Prostate gland (tissue), 2 donors: ENCODE measurements at regions not wholly inside any gene's neighbourhood (a gene's known extent, or its start where the extent isn't known, plus 50 kb on each side); places are given as distances from the start of the nearest gene placed in this dataset.

Experiments used
- DNase-seq: peaks from one replicate; pipeline ENCODE4 v3.0.0-alpha.2; 2019; ENCODE audit warnings: low spot score
- H3K27ac ChIP-seq, 2 donors: fragments of 200-600 bp; sonication (generic); 2 replicates each; pipeline ENCODE4 v1.5.1; 2017 to 2019
- H3K27me3 ChIP-seq: fragments of 200-600 bp; sonication (generic); replicated peaks from 2 replicates; pipeline ENCODE4 v1.5.1; 2019; ENCODE audit not compliant: insufficient read depth
- H3K36me3 ChIP-seq, 2 donors: fragments of 200-600 bp; sonication (generic); 1 replicate in 1 of 2; 2 replicates in 1 of 2; pipeline versions ENCODE4 v1.5.1 to v1.8.1; 2017 to 2019
- H3K4me1 ChIP-seq: fragments of 200-600 bp; sonication (generic); replicated peaks from 2 replicates; pipeline ENCODE4 v1.5.1; 2019
- H3K4me3 ChIP-seq, 2 donors: fragments of 200-600 bp; sonication (generic); 2 replicates each; pipeline ENCODE4 v1.5.1; 2017 to 2019
- H3K9me3 ChIP-seq: fragments of 200-600 bp; sonication (generic); 2 replicates; pipeline ENCODE4 v1.5.1; 2017
- POLR2A ChIP-seq: fragments of 450-650 bp; IDR thresholded peaks from one replicate; pipeline ENCODE4 v1.6.1; 2016; ENCODE audit warnings: antibody characterized with exemption, mild to moderate bottlenecking
- POLR2AphosphoS5 ChIP-seq: sonication (generic); formaldehyde crosslinking; IDR thresholded peaks from one replicate; pipeline ENCODE4 v1.6.1; 2017; ENCODE audit warnings: antibody characterized with exemption
- WGBS: methylation state at CpG from one replicate; pipeline ENCODE4 v1.1.5; 2018; 5-methylcytosine and 5-hydroxymethylcytosine counted together
- intact Hi-C: fragments of 100-400 bp; cut with DNase I; formaldehyde crosslinking; loops from one replicate; pipeline ENCODE4 v1.14.2; 2022
- TF ChIP-seq, protein P1 (sequence below), 4 experiments: fragments of 200-600 bp in 2 of 4; fragments of 450-650 bp in 2 of 4; sonication (generic) in 2 of 4; IDR thresholded peaks; 1 replicate in 3 of 4; 2 replicates in 1 of 4; pipeline ENCODE4 v1.5.1; 2016 to 2019; ENCODE audit warnings: antibody characterized with exemption in 4 of 4, mild to moderate bottlenecking in 2 of 4, moderate library complexity in 2 of 4

DNA sequence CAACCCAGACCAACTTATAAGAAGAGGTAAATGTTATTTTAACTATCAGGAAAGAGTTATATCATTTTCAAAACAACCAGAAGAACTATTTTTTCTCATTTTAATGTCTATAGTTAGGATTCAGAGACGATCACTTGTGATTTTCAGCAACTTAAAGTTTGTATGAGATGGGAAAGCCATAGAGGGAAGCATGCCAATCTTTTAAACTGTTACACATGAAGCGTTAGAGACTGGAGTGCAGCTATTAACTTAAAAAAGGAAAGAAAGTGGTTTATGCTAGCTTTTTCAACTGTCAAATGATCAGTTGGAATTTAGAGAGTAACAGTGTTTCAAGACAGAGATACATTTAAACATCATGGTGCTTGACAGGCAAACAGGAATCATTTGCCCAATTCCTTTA, 91.7 kb upstream of the LPP start:
- peak overlapping the region in 1 of 2 donors; percentile 42 for H3K27ac ChIP-seq
- H3K4me1 ChIP-seq, result no peaks in the 10 kb centered on the region
- no peaks in the 10 kb centered on the region for H3K9me3 ChIP-seq
- no peak for TF ChIP-seq POLR2AphosphoS5
- TF ChIP-seq, protein P1, sequence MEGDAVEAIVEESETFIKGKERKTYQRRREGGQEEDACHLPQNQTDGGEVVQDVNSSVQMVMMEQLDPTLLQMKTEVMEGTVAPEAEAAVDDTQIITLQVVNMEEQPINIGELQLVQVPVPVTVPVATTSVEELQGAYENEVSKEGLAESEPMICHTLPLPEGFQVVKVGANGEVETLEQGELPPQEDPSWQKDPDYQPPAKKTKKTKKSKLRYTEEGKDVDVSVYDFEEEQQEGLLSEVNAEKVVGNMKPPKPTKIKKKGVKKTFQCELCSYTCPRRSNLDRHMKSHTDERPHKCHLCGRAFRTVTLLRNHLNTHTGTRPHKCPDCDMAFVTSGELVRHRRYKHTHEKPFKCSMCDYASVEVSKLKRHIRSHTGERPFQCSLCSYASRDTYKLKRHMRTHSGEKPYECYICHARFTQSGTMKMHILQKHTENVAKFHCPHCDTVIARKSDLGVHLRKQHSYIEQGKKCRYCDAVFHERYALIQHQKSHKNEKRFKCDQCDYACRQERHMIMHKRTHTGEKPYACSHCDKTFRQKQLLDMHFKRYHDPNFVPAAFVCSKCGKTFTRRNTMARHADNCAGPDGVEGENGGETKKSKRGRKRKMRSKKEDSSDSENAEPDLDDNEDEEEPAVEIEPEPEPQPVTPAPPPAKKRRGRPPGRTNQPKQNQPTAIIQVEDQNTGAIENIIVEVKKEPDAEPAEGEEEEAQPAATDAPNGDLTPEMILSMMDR (IDR thresholded peaks at IDR 0.05), result no peak
- no peaks in the 10 kb centered on the region for H3K27me3 ChIP-seq
- no peaks in the 10 kb centered on the region for H3K36me3 ChIP-seq
- 57% methylated on average over 2 of the region's 2 CpGs for WGBS
- no peak overlapping the region for H3K4me3 ChIP-seq
- intact Hi-C loops, result no loop called here
- DNase-seq, result no peak

DNA sequence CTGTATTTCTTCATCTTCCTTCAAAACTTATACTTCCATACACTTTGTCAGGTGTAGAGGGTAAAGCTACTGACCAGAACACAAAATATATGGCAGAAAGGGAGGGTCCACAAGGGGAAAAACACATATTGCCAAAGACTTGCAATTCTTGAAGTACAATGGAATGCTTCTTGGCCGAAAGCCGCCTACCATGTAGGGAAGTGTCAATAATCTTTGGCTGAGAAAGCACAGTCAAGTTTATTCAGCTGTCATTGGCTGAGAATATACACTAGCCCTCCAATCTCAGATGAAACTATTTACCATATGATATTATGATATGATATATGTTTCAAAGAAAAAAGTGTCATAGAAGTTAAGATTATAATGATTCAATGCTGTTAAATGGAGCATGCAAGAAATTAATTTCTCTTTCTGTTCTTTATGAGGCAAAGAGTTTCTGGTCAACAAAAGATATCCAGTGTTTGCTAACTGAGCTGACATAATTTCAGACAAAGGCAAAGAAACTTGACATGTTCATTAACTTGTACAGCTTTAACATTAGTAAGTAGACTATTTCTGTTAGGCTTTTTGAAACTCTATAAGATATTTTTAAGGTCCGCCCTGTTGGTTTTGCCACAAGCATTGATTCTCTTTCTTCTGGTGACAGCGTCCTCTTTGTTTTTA, 89.0 kb upstream of the LPP start:
- Histone ChIP-seq H3K36me3 (no peaks in the 10 kb centered on the region), H3K4me3 (no peak overlapping the region), H3K27me3 (no peaks in the 10 kb centered on the region), H3K9me3 (no peaks in the 10 kb centered on the region), H3K27ac (peak overlapping the region; percentile 12 to 46), H3K4me1 (no peaks in the 10 kb centered on the region)
- whole genome bisulfite sequencing, result 60% methylated on average over 4 of the region's 4 CpGs
- intact Hi-C loops, result no loop called here
- TF ChIP-seq POLR2A (no peak), POLR2AphosphoS5 (peak; percentile 83)
- TF ChIP-seq, protein P1 (IDR thresholded peaks at IDR 0.05), result no peak
- DNase-seq, result peak; percentile 76

DNA sequence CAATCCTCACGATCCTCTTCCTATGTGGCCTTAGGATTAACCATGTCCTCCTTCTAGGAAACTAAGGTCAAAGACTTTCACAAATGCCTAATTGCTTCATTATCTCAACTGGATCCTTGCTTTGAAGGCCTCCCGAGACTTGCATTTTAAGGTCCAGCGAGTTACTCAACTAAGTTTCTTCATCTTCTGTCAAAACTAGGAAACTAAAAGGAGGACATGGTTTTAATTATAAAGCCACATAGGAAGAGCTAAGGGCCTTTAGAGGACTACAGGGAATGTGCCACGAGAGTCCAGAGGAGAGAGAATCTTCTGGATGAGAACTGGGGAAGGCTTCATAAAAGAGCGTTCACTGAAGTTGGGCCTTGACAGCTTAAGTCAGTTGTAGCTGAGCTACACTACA, 87.8 kb upstream of the LPP start:
- no peak for DNase-seq
- TF ChIP-seq POLR2AphosphoS5 (no peak), POLR2A (no peak)
- TF ChIP-seq, protein P1 (IDR thresholded peaks at IDR 0.05), result no peak
- no peak overlapping the region for H3K27ac ChIP-seq
- no peaks in the 10 kb centered on the region for H3K4me1 ChIP-seq
- no peaks in the 10 kb centered on the region for H3K9me3 ChIP-seq
- H3K36me3 ChIP-seq, result no peaks in the 10 kb centered on the region
- intact Hi-C loops, result no loop called here
- WGBS, result 93% methylated on average over 5 of the region's 5 CpGs
- H3K4me3 ChIP-seq, result no peak overlapping the region
- H3K27me3 ChIP-seq, result no peaks in the 10 kb centered on the region

DNA sequence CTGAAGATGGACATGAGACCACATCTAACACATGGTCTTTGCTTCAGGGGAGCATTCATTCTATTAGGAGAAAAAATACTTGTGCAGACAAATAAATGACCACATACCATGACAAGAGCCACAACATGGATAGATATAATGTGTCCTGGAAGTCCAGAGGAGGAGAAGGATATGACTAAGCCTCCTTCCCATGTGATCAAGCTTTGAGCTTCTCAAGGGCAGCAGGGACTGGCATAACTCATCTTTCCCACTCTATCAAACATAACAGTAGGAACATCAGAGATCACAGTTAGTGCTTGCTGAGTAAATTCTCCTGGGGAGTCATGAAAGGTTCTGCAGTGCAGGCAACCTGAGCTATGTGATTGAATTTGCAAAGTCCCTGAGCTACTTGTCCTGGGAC, 86.0 kb upstream of the LPP start:
- Histone ChIP-seq H3K36me3 (no peaks in the 10 kb centered on the region), H3K4me3 (no peak overlapping the region), H3K27ac (no peak overlapping the region), H3K27me3 (no peaks in the 10 kb centered on the region), H3K9me3 (no peaks in the 10 kb centered on the region), H3K4me1 (no peaks in the 10 kb centered on the region)
- TF ChIP-seq, protein P1 (IDR thresholded peaks at IDR 0.05), result no peak
- TF ChIP-seq POLR2AphosphoS5 (no peak), POLR2A (no peak)
- intact Hi-C loops, result no loop called here
- no peak for DNase-seq

DNA sequence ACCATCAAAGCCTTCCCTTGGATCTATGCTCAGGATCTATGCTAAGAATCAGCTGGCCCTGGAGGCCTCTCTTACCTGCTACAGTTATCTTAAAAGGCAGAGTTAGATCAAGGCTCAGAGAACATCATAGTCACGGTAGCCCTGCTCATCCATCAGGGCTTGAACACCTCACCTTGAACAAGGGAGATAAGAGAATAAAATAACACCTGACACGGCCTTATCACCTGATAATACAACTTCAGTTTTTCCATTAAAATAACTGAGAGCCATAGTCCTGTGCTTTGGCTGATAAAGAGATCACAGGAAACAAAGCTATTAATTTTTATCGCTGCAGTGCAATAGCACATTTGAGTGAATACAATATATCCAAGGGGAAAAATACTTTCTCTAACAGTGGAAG, 85.6 kb upstream of the LPP start:
- no peak for DNase-seq
- TF ChIP-seq, protein P1 (IDR thresholded peaks at IDR 0.05), result no peak
- no peak for TF ChIP-seq POLR2A
- no peak for TF ChIP-seq POLR2AphosphoS5
- intact Hi-C loops, result no loop called here
- Histone ChIP-seq H3K27ac (no peak overlapping the region), H3K36me3 (no peaks in the 10 kb centered on the region), H3K27me3 (no peaks in the 10 kb centered on the region), H3K4me3 (no peak overlapping the region), H3K4me1 (no peaks in the 10 kb centered on the region), H3K9me3 (no peaks in the 10 kb centered on the region)
- 94% methylated on average over 3 of the region's 3 CpGs for WGBS
